HG03460 (cell line): ENCODE measurements at regions not wholly inside any gene's neighbourhood (a gene's known extent, or its start where the extent isn't known, plus 50 kb on each side); places are given as distances from the start of the nearest gene placed in this dataset.

Source experiments
- ATAC-seq: cut with Tn5 transposase; IDR thresholded peaks from one replicate; pipeline ENCODE4 v1.9.1; 2021; ENCODE audit not compliant: unreplicated experiment

DNA sequence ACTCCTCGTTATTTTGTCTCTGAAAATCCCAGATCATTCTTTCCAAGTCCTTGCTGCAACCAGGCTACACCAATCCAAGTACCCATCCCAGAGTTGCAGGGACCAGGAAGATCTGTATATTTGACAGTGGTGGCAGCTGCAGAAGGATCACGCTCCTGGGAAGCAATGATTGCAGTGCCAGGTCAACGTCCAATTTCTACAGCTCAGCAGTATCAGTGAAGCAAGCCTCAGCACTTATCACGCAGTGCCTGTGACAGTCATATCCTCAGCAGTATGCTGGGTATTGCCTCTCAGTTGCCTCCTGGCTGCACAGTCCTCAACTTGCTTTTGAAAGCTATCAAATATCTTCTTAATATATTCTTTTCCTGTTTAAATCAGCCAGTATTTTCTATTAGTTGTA, 66.7 kb downstream of the BARHL2 start:
- no peak for ATAC-seq

DNA sequence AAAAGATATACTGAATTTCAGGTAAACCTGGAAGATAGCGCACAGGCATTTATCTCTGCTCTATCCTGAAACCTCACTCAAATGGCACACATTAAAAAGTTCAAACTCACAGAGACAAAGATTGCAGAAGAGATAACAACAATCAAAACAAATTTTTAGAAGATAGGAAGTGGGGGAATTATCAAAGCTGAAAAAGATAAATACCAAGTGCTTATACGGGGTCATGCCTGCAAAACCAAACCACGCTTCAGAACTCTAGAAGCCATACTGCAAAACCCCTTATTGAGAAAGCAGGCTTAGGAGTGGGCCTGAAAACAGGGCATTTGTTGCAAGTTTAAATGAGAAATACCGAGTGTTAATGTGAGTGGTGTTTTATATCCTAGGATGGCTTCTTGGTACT, 76.8 kb downstream of the BARHL2 start:
- ATAC-seq: no peak

DNA sequence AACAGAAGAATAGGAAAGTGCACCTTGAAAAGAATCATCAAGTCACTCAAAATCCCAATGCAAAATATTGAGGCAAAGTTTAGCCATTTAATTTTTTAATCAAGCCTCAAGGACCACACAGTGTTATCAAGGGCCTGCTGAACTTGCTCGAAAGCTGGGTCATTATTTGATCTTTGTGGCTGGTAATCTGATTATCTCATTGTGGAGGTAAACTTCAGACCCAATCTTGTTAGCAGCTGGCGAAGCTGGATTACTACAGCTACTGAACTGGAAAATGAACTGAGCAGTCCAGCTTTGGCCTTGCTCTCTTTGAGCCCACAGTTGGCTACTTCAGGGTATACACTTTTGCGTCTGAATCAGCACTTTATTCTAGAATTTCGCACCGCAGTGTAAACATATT, 94.4 kb downstream of the BARHL2 start:
- ATAC-seq: no peak

DNA sequence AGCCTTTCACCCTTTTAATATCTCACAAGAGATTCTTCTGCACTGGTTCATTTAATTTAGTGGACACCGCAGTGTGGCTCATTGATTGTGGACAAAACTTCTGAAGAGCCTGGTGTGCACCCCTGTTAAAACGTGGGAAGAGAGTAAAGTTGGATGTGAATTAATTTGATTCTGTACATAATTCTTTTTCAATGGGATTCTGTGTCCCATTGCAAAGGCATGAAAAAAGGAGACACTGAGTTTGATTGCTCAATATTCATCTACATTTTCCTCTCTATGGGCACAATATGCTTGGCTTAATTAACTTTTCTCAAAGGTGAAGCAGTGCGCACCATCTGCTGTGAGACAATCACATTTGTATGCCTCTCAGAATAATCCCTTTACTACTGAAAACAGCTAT, 95.1 kb downstream of the BARHL2 start:
- no peak for ATAC-seq

DNA sequence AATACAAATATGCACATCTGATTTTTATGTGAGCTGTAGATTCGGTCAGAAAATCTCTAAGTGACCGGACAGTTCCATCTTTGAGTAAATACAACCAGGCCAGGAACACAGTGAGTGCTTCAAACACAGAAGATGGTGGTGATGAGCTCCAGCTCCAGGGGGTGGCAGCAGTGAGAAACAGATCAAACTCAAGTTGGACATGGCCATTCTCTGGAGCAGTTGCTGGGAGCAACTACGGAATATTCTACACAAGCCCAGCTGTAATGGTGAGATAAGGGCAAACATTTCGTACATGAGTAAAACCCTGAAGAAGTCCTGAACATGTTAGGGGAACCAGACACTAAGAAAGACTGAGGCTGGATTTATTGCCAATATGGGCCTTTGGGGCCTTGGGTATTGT, 100.7 kb downstream of the BARHL2 start:
- ATAC-seq: no peak

DNA sequence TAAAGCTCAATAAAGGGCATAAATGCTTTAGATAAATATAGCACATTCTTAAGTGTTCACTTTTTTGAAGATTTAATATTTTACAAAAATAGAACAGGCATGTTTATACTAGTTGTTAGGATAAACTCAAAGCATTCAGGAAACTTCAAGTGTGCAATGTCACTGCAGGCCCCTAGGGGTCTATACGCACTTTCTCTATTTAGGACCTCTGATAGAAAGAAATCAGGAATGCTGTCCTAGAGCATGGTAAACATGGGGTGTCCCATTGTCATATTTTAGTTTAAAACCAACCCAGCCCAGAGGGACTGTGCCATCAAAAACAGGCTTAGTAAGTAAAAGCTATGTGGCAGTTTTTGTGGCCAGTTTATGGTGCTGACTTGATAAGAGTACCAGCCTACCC, 102.2 kb downstream of the BARHL2 start:
- no peak for ATAC-seq

DNA sequence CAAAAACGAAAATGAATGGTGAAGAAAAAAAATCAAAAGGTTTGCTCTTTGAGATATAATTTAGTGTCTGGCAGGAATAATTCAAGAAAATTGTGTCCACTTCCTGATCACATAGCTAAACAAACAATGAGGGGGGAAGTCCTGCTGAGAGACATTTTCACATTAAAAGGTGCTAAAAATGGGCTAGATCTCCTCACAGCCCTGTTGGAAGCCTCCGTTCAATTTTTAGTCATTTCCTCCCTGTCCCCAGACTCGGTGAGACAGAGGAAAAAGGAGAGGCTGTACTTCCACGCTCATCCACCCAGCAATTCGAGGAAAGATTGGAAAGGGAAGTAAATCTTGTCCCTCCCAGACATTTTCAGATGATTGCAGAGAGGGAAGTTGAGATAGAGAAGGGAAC, 103.7 kb downstream of the BARHL2 start:
- no peak for ATAC-seq

DNA sequence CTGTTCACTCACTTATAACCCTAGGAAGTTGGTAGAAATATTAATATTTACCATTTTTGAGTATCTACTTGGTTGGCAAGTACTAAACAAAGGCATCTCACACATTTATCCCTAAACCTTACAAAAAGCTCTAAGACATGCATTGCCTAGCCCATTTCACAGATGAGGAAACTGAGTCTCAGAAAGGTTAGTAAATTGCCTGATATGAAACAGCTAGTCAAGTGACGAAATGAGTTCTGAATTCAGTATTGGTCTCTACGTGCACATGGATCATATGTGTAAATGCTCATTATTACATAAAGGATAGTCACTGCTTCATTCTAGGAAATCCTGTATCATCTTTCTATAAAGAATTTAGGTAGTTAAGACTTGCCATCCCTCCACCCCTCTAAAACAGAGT, 105.1 kb downstream of the BARHL2 start:
- ATAC-seq: no peak

DNA sequence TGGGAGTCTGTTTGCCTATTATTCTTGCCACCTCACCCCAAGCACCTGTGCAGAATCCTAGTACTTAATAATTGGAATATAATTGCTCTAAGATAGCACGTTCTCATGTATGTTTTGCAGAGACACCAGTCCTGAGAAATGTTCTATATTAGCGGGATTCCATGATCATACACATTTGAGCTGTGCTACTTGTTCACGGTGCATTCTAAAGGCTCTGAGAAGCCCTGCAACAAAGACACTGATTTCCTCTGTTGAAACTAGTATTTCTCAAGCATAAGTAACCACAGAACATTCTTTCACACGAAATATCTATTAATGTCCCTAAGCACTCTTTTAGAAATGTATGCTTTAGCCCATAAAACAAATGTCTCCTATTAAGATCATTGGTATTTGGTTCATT, 109.4 kb downstream of the BARHL2 start:
- no peak for ATAC-seq

DNA sequence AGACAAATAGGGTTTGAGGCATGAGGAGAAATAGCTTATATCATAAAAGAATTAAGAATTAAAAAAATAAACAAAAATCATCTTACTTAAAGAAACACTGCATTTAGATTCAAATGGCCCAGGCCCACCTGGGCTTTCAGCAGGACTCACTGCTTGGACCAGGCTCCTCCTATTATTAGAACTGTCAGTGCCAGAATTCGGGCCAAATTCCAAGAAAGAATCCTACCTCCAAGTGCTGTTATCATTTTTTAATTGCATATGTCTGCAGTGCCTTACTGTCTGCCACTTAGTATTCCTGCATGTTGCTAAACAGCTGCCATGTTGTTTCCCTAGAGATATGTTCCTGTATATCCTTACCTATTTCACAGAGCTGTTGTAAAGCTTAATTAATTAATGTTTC, 112.0 kb downstream of the BARHL2 start:
- ATAC-seq: no peak

DNA sequence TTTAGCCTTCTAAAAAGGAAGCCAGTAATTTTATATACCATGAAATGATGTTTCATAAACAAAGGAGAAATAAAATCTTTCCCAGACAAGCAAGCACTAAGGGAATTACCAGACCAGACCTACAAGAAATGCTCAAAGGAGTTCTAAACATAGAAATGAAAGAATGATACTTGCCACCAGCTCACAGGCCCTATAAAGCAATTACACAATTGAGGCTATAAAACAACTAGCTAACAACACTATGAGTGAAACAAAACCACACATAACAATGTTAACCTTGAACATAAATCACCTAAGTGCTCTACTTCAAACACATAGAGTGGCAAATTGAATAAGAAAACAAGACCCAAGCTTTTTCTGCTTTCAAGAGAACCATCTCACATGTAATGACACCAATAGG, 123.8 kb downstream of the BARHL2 start:
- no peak for ATAC-seq

DNA sequence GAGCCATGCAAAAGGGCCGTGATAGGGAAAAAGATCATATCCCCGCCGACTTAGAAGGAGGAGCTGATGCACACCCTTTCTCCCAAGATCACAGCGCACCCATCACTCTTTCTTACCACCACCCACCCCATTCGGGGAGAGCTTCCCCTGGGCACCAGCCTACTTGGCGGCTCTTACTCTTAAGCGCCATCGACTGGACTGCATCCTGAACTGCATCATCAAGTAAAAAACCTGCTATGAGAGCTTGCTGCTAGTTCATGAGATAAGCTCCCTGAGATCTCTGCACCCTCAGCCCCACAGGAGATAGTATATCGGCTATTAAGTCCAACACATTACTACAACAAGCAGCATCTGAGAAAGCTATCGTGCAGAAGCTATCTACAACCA, 125.1 kb downstream of the BARHL2 start:
- ATAC-seq: no peak

DNA sequence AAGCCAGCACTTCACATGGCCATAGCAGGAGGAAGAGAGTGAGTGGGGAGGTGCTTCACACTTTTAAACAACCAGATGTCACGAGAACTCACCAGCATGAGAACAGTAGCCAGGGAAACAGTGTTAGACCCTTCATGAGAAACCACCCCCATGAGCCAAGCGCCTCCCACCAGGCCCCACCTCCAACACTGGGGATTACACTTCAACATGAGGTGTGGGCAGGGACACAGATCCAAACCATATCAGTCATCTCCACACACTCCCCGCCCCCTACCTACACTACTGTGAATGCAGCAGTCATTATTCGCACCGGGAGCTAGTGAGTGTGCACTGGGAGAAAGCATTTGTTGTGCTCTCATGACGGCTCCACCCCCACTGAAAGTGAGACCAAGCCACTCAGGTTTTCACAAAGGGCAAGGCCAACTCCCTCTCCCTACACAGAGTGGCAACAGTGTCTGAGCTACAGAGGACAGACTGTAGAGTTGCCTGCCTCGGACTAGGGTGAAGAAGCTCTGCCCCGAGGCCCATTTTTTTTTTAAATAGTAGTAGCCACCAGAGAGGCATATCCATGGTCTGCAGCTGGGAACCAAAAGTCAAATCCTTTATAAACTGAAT, 125.6 kb downstream of the BARHL2 start:
- no peak for ATAC-seq

DNA sequence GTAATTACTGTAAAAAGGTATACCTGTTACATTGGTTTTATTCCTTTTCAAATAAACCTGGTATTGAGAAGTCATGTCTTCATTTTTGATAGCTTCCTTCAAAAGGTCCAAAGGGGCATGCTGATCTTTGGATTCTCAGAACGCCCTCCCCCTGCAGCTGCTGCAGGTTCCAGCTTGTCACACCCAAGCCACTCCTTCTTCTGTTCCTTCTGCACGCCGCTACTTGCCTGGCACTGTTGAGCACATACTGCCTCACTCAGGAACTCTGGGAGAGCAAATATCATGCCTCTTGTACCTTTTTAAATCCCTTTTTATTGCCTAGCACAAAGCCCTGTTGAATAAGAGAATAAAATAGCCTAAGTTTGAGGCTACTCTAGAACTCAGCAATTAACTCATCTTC, 136.9 kb downstream of the BARHL2 start:
- ATAC-seq: no peak

DNA sequence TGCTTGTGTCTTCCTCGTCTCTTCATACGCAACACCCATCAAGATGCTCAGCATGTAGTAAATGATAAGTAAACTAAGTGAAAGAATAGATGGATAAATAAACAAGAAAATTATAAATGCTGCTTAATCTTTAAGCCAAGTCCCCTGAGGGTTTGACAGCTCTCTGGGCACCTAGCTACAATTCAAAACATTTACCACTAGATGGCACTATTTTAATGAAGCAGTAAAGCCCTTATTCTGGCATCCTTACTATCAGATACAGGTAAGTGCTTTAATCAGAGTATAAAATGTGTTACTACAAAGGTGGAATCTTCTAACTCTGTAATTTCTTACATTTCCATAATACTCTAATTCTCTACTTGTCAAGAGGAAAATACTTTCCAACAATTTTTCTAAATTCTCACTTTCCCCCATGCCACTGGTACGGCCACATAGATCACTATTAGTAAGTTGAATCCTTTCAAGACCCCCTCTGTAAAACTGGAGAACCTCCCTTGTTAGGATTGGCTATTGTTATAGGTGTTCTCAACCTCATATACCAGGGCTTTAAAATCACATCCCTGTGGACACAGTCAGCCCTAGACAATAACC, 137.8 kb downstream of the BARHL2 start:
- ATAC-seq: no peak

DNA sequence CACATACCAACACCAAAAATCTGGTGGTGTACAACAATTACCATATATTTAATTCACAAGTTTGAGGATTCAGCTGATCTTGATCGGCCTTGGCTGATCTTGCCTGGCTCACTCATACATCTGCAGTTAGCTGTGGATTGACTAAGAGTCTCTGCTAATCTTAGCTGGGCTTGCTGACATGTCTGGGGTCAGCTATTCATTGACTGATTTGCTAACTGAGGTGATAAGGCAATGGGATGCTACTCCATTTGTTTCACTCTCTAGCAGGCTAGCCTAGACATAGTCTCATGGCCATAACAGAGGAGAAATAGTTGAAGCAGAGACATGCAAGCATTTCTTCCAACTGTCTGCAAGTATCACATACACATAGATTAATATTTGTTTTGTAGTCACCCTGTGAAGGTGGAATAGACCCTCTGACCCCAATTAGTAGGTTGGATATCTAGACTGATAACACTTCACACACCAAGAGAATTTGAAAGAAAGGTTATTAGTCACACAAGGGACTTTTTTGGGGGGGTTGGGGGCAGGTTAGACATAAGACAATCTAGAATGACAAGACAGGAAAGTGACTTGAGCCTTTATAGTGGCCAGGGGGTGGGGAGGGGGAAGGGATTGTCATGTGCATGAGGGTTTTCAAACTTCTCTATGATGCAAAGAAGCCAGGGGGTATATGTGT, 142.3 kb downstream of the BARHL2 start:
- ATAC-seq: no peak

DNA sequence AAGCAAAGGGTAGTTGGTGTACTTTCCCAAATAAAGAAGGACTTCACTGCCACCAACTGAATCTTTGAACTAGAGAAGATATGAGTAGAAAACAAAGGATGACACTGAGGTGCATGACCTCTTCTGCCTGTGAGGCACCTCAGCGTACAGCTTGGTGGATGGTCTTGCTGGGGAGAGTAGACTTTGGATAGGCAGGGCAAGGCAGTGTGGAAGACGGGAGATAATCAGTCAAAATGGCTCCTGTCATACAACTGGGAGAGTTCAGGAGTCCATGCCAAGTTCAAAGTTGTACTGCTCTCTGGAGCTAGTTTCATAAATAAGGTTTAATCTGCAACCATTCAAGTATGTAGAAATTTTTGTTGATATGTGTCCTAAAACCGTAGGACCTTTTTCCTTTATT, 143.4 kb downstream of the BARHL2 start:
- no peak for ATAC-seq

DNA sequence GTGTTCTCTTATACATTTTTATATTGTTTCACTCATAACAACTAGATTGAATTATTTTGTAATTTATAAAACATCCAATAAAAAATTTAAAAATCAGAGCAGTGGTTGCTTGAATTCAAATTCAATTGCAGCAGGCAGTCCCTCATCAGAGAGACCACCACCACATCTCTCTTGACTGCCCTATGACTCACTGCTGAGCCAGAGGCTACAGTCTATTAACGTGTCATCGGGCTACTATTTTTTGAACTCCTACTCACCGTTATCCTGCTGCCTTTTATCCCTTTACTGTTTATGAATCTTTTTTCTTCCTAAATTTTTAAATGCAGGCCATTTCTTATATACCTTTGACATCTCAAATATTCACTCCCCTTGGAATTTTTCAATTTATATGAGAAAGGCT, 144.7 kb downstream of the BARHL2 start:
- ATAC-seq: no peak

DNA sequence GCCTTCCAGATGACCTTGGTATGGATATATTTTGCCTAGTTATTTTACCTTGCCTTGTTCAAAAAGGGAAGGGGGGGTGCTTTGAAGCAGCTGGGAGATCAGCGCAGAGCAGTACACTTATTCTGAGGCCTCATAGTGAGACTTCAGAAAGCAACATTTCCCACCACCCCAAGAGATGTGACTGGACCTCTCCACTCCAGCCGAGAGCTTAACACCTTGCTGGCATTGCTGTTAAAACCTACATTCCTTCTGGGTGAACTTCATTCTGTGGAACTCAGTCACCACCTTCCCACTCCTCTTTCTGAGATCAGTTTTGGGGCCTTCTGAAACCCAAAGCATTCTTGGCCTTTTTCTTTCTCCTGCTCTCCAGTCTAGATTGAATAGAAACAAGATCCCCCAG, 148.7 kb downstream of the BARHL2 start:
- no peak for ATAC-seq

DNA sequence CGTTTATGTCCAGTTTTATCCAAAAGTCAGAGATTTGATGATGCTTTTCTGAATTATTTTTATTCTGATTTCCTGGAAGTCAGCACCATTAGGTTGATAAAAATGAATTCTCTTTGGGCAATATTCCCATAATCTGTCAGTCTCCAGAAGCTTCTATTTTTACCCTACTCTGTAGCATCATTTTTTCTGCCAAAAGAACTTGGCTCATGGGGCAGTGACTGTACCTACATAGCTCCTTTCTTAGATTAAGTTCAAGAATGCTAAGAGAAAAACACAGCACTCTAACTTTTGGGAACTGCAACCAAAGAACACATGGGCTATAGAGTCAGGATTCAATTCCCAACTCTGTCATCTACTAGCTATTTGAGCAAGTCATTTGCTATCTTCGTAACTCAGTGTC, 152.9 kb downstream of the BARHL2 start:
- ATAC-seq: no peak

DNA sequence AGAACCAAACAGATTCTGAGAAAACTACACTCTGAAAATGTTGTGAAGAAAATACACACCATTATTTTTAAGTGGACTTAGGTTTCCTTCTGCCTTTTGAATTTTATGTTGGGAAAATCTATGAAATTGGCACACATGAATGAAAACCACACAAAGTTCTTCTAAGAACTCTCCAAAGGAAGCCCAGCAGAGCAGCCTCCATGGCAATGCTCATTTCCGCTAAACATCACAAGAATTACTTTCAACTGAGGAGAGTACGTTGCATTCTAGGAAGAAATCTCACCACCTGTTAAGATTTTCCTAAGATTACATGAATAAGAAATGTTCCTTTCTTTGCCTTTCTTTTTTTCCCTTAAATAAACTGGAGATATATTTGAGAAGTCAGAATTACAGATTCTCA, 154.2 kb downstream of the BARHL2 start:
- ATAC-seq: no peak

DNA sequence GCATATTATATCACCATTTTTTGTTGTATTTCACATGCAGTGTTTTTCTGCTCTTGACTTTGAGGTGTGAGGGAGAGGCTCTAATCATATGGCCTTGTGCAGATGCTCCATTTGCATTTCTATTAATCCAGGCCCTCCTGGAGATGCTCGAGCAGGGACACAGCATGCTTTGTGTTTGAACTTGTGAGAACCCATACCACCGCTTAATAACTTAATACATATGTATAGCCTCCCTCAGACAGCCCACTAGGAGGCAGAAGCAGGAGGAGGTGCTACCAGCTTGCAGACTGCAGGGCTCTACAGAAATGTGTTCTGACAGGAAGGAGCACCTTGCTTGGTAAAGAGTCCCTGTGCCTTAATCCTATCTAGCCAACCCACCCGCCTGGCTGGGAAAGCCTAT, 155.2 kb downstream of the BARHL2 start:
- ATAC-seq: no peak
